ENCODE measurements at regions not wholly inside any gene's neighbourhood (a gene's known extent, or its start where the extent isn't known, plus 50 kb on each side); places are given as distances from the start of the nearest gene placed in this dataset.

DNA sequence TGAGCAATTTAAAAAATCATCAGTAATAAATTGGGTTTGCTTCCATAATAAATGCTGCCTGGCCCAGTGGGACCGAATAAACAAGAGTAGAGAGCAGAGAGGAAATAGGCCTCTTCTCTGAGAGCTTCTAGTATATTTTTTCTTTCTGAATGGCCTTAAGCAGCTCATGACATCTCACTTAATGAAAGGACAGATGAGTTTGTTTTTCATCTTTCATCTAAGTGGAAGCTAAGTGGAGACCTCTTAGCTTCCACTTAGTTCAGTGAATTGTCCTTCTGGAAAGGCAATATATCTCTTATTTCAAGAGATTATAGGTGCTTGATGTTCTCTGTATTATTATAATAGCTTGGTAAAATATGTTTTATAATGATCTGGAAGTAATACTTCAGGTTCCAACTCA is 245.9 kb upstream of the ANO3 start:
- TF ChIP-seq ATF1 (CRISPR knock-in tag; IDR thresholded peaks at IDR 0.05): no peak
- TF ChIP-seq ZNF671 (CRISPR knock-in tag; IDR thresholded peaks at IDR 0.05): no peak
- TF ChIP-seq, protein P1, sequence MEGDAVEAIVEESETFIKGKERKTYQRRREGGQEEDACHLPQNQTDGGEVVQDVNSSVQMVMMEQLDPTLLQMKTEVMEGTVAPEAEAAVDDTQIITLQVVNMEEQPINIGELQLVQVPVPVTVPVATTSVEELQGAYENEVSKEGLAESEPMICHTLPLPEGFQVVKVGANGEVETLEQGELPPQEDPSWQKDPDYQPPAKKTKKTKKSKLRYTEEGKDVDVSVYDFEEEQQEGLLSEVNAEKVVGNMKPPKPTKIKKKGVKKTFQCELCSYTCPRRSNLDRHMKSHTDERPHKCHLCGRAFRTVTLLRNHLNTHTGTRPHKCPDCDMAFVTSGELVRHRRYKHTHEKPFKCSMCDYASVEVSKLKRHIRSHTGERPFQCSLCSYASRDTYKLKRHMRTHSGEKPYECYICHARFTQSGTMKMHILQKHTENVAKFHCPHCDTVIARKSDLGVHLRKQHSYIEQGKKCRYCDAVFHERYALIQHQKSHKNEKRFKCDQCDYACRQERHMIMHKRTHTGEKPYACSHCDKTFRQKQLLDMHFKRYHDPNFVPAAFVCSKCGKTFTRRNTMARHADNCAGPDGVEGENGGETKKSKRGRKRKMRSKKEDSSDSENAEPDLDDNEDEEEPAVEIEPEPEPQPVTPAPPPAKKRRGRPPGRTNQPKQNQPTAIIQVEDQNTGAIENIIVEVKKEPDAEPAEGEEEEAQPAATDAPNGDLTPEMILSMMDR (IDR thresholded peaks at IDR 0.05): no peak
- no peak for TF ChIP-seq CBFB (CRISPR knock-in tag; IDR thresholded peaks at IDR 0.05; ENCODE audit: low read depth)
